HEK293T (cell line): ENCODE measurements at regions not wholly inside any gene's neighbourhood (a gene's known extent, or its start where the extent isn't known, plus 50 kb on each side); places are given as distances from the start of the nearest gene placed in this dataset.

ENCODE experiments used
- ARNT ChIP-seq: fragments of 450-650 bp; IDR thresholded peaks from 2 replicates; pipeline ENCODE4 v1.6.1; 2017; ENCODE audit warnings: mild to moderate bottlenecking
- BHLHE40 ChIP-seq: fragments of 450-650 bp; IDR thresholded peaks from 2 replicates; pipeline ENCODE4 v1.6.1; 2016; ENCODE audit warnings: mild to moderate bottlenecking, moderate library complexity, borderline replicate concordance
- ELF4 ChIP-seq: fragments of 450-650 bp; IDR thresholded peaks from 2 replicates; pipeline ENCODE4 v1.6.1; 2017; ENCODE audit warnings: antibody characterized with exemption
- FOXA1 ChIP-seq: fragments of 450-650 bp; IDR thresholded peaks from 2 replicates; pipeline ENCODE4 v1.6.1; 2016; ENCODE audit warnings: mild to moderate bottlenecking
- FOXK2 ChIP-seq: fragments of 450-650 bp; IDR thresholded peaks from 2 replicates; pipeline ENCODE4 v1.6.1; 2016; ENCODE audit warnings: mild to moderate bottlenecking
- FOXM1 ChIP-seq: fragments of 450-650 bp; IDR thresholded peaks from 2 replicates; pipeline ENCODE4 v1.6.1; 2017; ENCODE audit warnings: mild to moderate bottlenecking, borderline replicate concordance
- HDGF ChIP-seq: fragments of 450-650 bp; IDR thresholded peaks from 2 replicates; pipeline ENCODE4 v1.6.1; 2017; ENCODE audit warnings: antibody characterized with exemption, borderline replicate concordance
- LEF1 ChIP-seq: fragments of 450-650 bp; IDR thresholded peaks from 2 replicates; pipeline ENCODE4 v1.6.1; 2017; ENCODE audit warnings: mild to moderate bottlenecking, borderline replicate concordance
- NFRKB ChIP-seq: fragments of 450-650 bp; IDR thresholded peaks from 2 replicates; pipeline ENCODE4 v1.6.1; 2016; ENCODE audit warnings: mild to moderate bottlenecking, moderate library complexity
- SP1 ChIP-seq: fragments of 450-650 bp; IDR thresholded peaks from 2 replicates; pipeline ENCODE4 v1.6.1; 2017
- SUZ12 ChIP-seq: fragments of 450-650 bp; IDR thresholded peaks from 2 replicates; pipeline ENCODE4 v1.6.1; 2016; ENCODE audit warnings: mild to moderate bottlenecking
- TARDBP ChIP-seq: fragments of 450-650 bp; IDR thresholded peaks from 2 replicates; pipeline ENCODE4 v1.6.1; 2016
- ZNF384 ChIP-seq: fragments of 450-650 bp; IDR thresholded peaks from 2 replicates; pipeline ENCODE4 v1.6.1; 2016

- TF ChIP-seq BHLHE40: no peak
- TF ChIP-seq NFRKB: no peak
- no peak for TF ChIP-seq LEF1
- TF ChIP-seq FOXM1: no peak
- TF ChIP-seq ARNT: no peak
- TF ChIP-seq ZNF384: no peak
- no peak for TF ChIP-seq SUZ12
- no peak for TF ChIP-seq SP1
- TF ChIP-seq HDGF: no peak
- no peak for TF ChIP-seq FOXA1
- TF ChIP-seq TARDBP: no peak
- no peak for TF ChIP-seq ELF4
- TF ChIP-seq FOXK2: no peak
Measured at GRCh38 chr9:80059191-80059590, 487.4 kb downstream of the TLE4 start.
